CD8-positive, alpha-beta memory T cell (primary cell): ENCODE measurements at regions not wholly inside any gene's neighbourhood (a gene's known extent, or its start where the extent isn't known, plus 50 kb on each side); places are given as distances from the start of the nearest gene placed in this dataset.

Source experiments
- CTCF ChIA-PET: fragments of 350-600 bp; sonication (Branson Sonifier 250); formaldehyde crosslinking; loops from one replicate; lab custom pipeline; 2021; ENCODE audit warnings: antibody characterized with exemption; lab: Charles Lee
- POLR2A ChIA-PET: fragments of 350-600 bp; sonication (Branson Sonifier 250); formaldehyde crosslinking; loops from one replicate; lab custom pipeline; 2021; ENCODE audit warnings: antibody characterized with exemption; lab: Charles Lee
- DNase-seq, 5 donors: peaks; one replicate each; pipeline versions ENCODE4 v3.0.0 to v3.0.0-alpha.2; 2020 to 2022; ENCODE audit warnings: mixed read lengths in 1 of 5
- H3K27ac ChIP-seq: one replicate; pipeline ENCODE4 v1.7.0; 2013; ENCODE audit warnings: low read depth, mild to moderate bottlenecking, low read length, moderate library complexity
- H3K27me3 ChIP-seq: 2 replicates; pipeline ENCODE4 v1.7.0; 2013; ENCODE audit warnings: low read length, mild to moderate bottlenecking; ENCODE audit not compliant: insufficient read depth, poor library complexity, severe bottlenecking
- H3K36me3 ChIP-seq: 2 replicates; pipeline ENCODE4 v1.7.0; 2013; ENCODE audit warnings: mild to moderate bottlenecking, low read length, moderate library complexity; ENCODE audit not compliant: insufficient read depth
- H3K4me1 ChIP-seq: 2 replicates; pipeline ENCODE4 v1.7.0; 2013; ENCODE audit warnings: mild to moderate bottlenecking, low read length, moderate library complexity; ENCODE audit not compliant: insufficient read depth
- H3K4me3 ChIP-seq: 2 replicates; pipeline ENCODE4 v1.7.0; 2013; ENCODE audit warnings: mild to moderate bottlenecking, low read length
- H3K9me3 ChIP-seq: 2 replicates; pipeline ENCODE4 v1.7.0; 2013; ENCODE audit warnings: mild to moderate bottlenecking, low read length
- H3K27ac Mint-ChIP-seq, 8 donors: one replicate each; pipeline ENCODE4 v1.8.0; 2020 to 2021; ENCODE audit warnings: mixed read lengths in 8 of 8, mild to moderate bottlenecking in 6 of 8, inconsistent platforms in 3 of 8, moderate library complexity in 3 of 8
- H3K27me3 Mint-ChIP-seq, 2 donors: one replicate each; pipeline ENCODE4 v1.8.0; 2020 to 2021; ENCODE audit warnings: mixed read lengths in 2 of 2, mild to moderate bottlenecking in 1 of 2, moderate library complexity in 1 of 2
- H3K36me3 Mint-ChIP-seq, 3 donors: one replicate each; pipeline ENCODE4 v1.8.0; 2020 to 2021; ENCODE audit warnings: mixed read lengths in 3 of 3, inconsistent platforms in 1 of 3, mild to moderate bottlenecking in 1 of 3
- H3K4me1 Mint-ChIP-seq, 3 donors: one replicate each; pipeline ENCODE4 v1.8.0; 2020 to 2021; ENCODE audit warnings: mixed read lengths in 3 of 3, inconsistent platforms in 1 of 3, mild to moderate bottlenecking in 1 of 3
- H3K4me3 Mint-ChIP-seq, 7 donors: one replicate each; pipeline ENCODE4 v1.8.0; 2020 to 2021; ENCODE audit warnings: mixed read lengths in 7 of 7, mild to moderate bottlenecking in 6 of 7, moderate library complexity in 4 of 7, inconsistent platforms in 2 of 7
- H3K9me3 Mint-ChIP-seq, 5 donors: one replicate each; pipeline ENCODE4 v1.8.0; 2020 to 2022; ENCODE audit warnings: mixed read lengths in 5 of 5, mild to moderate bottlenecking in 3 of 5, moderate library complexity in 2 of 5, inconsistent platforms in 1 of 5

- no peak for DNase-seq
- Mint-ChIP-seq H3K4me3 (no peak overlapping the region), H3K4me1 (no peaks in the 10 kb centered on the region), H3K9me3 (no peaks in the 10 kb centered on the region), H3K36me3 (no peaks in the 10 kb centered on the region), H3K27ac (no peak overlapping the region), H3K27me3 (no peaks in the 10 kb centered on the region)
- no peaks in the 10 kb centered on the region for H3K36me3 ChIP-seq
- no peaks in the 10 kb centered on the region for H3K4me1 ChIP-seq
- H3K4me3 ChIP-seq: no peak overlapping the region
- H3K27ac ChIP-seq: no peak overlapping the region
- no peaks in the 10 kb centered on the region for H3K27me3 ChIP-seq
- H3K9me3 ChIP-seq: no peaks in the 10 kb centered on the region
- CTCF ChIA-PET: no interaction called here
- POLR2A ChIA-PET: no interaction called here
Observed at GRCh38 chr6:81997090-81997926, 244.8 kb upstream of the TENT5A start.

- Mint-ChIP-seq H3K4me3 (no peak overlapping the region), H3K4me1 (no peaks in the 10 kb centered on the region), H3K9me3 (no peaks in the 10 kb centered on the region), H3K27me3 (no peaks in the 10 kb centered on the region), H3K27ac (no peak overlapping the region), H3K36me3 (no peaks in the 10 kb centered on the region)
- Histone ChIP-seq H3K27ac (no peak overlapping the region), H3K27me3 (no peaks in the 10 kb centered on the region), H3K36me3 (no peaks in the 10 kb centered on the region), H3K9me3 (no peaks in the 10 kb centered on the region), H3K4me1 (no peaks in the 10 kb centered on the region), H3K4me3 (no peak overlapping the region)
- CTCF ChIA-PET: no interaction called here
- no peak for DNase-seq
- POLR2A ChIA-PET: no interaction called here
Observed at GRCh38 chr6:81996414-81996813, 243.9 kb upstream of the TENT5A start.

GRCh38 chr6:81995548-81996289, 243.2 kb upstream of the TENT5A start:
- ChIA-PET CTCF (no interaction called here), POLR2A (no interaction called here)
- DNase-seq: no peak

GRCh38 chr6:81988871-81989270, 236.4 kb upstream of the TENT5A start:
- no peaks in the 10 kb centered on the region for H3K4me1 ChIP-seq
- DNase-seq: no peak
- Mint-ChIP-seq H3K27me3 (peaks cover 0 to 3% of the 10 kb centered on the region in 2 donors), H3K4me3 (no peak overlapping the region), H3K9me3 (peaks cover 0 to 6% (median 3%) of the 10 kb centered on the region in 5 donors), H3K27ac (no peak overlapping the region), H3K4me1 (no peaks in the 10 kb centered on the region), H3K36me3 (no peaks in the 10 kb centered on the region)
- H3K27me3 ChIP-seq: no peaks in the 10 kb centered on the region
- POLR2A ChIA-PET: no interaction called here
- no peak overlapping the region for H3K27ac ChIP-seq
- CTCF ChIA-PET: no interaction called here
- no peak overlapping the region for H3K4me3 ChIP-seq
- H3K36me3 ChIP-seq: no peaks in the 10 kb centered on the region
- H3K9me3 ChIP-seq: no peaks in the 10 kb centered on the region

More at GRCh38 chr6:81995548-81996289, 243.2 kb upstream of the TENT5A start:
- no peaks in the 10 kb centered on the region for H3K27me3 ChIP-seq
- H3K4me1 ChIP-seq: no peaks in the 10 kb centered on the region
- no peak overlapping the region for H3K4me3 ChIP-seq
- no peaks in the 10 kb centered on the region for H3K4me1 Mint-ChIP-seq
- no peaks in the 10 kb centered on the region for H3K27me3 Mint-ChIP-seq
- H3K9me3 Mint-ChIP-seq: no peaks in the 10 kb centered on the region
- H3K27ac ChIP-seq: no peak overlapping the region
- H3K27ac Mint-ChIP-seq: no peak overlapping the region
- no peaks in the 10 kb centered on the region for H3K36me3 ChIP-seq
- H3K36me3 Mint-ChIP-seq: no peaks in the 10 kb centered on the region
- no peak overlapping the region for H3K4me3 Mint-ChIP-seq
- no peaks in the 10 kb centered on the region for H3K9me3 ChIP-seq

- no peak overlapping the region for H3K27ac ChIP-seq
- no peak for DNase-seq
- Mint-ChIP-seq H3K4me1 (no peaks in the 10 kb centered on the region), H3K36me3 (no peaks in the 10 kb centered on the region), H3K9me3 (peaks cover 0 to 6% (median 3%) of the 10 kb centered on the region in 5 donors), H3K27ac (no peak overlapping the region), H3K27me3 (peaks cover 0 to 3% of the 10 kb centered on the region in 2 donors), H3K4me3 (no peak overlapping the region)
- H3K4me1 ChIP-seq: no peaks in the 10 kb centered on the region
- POLR2A ChIA-PET: no interaction called here
- H3K36me3 ChIP-seq: no peaks in the 10 kb centered on the region
- H3K9me3 ChIP-seq: no peaks in the 10 kb centered on the region
- no peak overlapping the region for H3K4me3 ChIP-seq
- CTCF ChIA-PET: no interaction called here
- H3K27me3 ChIP-seq: no peaks in the 10 kb centered on the region
Observed at GRCh38 chr6:81988446-81988845, 236.0 kb upstream of the TENT5A start.

GRCh38 chr6:81987293-81987692, 234.8 kb upstream of the TENT5A start:
- Histone ChIP-seq H3K9me3 (no peaks in the 10 kb centered on the region), H3K4me1 (no peaks in the 10 kb centered on the region), H3K36me3 (no peaks in the 10 kb centered on the region), H3K4me3 (no peak overlapping the region), H3K27ac (no peak overlapping the region), H3K27me3 (no peaks in the 10 kb centered on the region)
- DNase-seq: no peak
- Mint-ChIP-seq H3K36me3 (no peaks in the 10 kb centered on the region), H3K4me3 (no peak overlapping the region), H3K9me3 (peaks cover 0 to 6% (median 3%) of the 10 kb centered on the region in 5 donors), H3K27ac (no peak overlapping the region), H3K27me3 (peaks cover 0 to 3% of the 10 kb centered on the region in 2 donors), H3K4me1 (no peaks in the 10 kb centered on the region)
- ChIA-PET CTCF (no interaction called here), POLR2A (no interaction called here)

GRCh38 chr6:81985191-81985590, 232.7 kb upstream of the TENT5A start:
- no peaks in the 10 kb centered on the region for H3K36me3 ChIP-seq
- CTCF ChIA-PET: no interaction called here
- no peak overlapping the region for H3K27ac ChIP-seq
- H3K36me3 Mint-ChIP-seq: no peaks in the 10 kb centered on the region
- H3K4me1 ChIP-seq: no peaks in the 10 kb centered on the region
- H3K27me3 ChIP-seq: no peaks in the 10 kb centered on the region
- DNase-seq: no peak
- POLR2A ChIA-PET: no interaction called here
- no peak overlapping the region for H3K4me3 Mint-ChIP-seq
- peaks cover 0 to 3% of the 10 kb centered on the region in 2 donors for H3K27me3 Mint-ChIP-seq
- no peaks in the 10 kb centered on the region for H3K9me3 ChIP-seq
- peaks cover 0 to 9% (median 4%) of the 10 kb centered on the region in 5 donors for H3K9me3 Mint-ChIP-seq
- H3K4me3 ChIP-seq: no peak overlapping the region
- no peak overlapping the region for H3K27ac Mint-ChIP-seq
- H3K4me1 Mint-ChIP-seq: no peaks in the 10 kb centered on the region

GRCh38 chr6:81984599-81984998, 232.1 kb upstream of the TENT5A start:
- Mint-ChIP-seq H3K4me3 (no peak overlapping the region), H3K36me3 (no peaks in the 10 kb centered on the region), H3K27ac (no peak overlapping the region), H3K9me3 (peaks cover 0 to 9% (median 7%) of the 10 kb centered on the region in 5 donors), H3K27me3 (peaks cover 0 to 3% of the 10 kb centered on the region in 2 donors), H3K4me1 (no peaks in the 10 kb centered on the region)
- DNase-seq: no peak
- POLR2A ChIA-PET: no interaction called here
- H3K27ac ChIP-seq: no peak overlapping the region
- H3K4me3 ChIP-seq: no peak overlapping the region
- H3K9me3 ChIP-seq: no peaks in the 10 kb centered on the region
- no peaks in the 10 kb centered on the region for H3K36me3 ChIP-seq
- CTCF ChIA-PET: no interaction called here
- H3K27me3 ChIP-seq: no peaks in the 10 kb centered on the region
- no peaks in the 10 kb centered on the region for H3K4me1 ChIP-seq
